ENCODE measurements at regions not wholly inside any gene's neighbourhood (a gene's known extent, or its start where the extent isn't known, plus 50 kb on each side); places are given as distances from the start of the nearest gene placed in this dataset.

GRCh38 chr10:65805511-65805910, 1120.3 kb upstream of the LRRTM3 start:
- TF ChIP-seq CTCF (conservative IDR thresholded peaks at IDR 0.05), result no peak
- H3K27ac ChIP-seq, result no peak overlapping the region

- no peak for TF ChIP-seq CTCF (conservative IDR thresholded peaks at IDR 0.05)
- no peak overlapping the region for H3K27ac ChIP-seq
These were observed 1119.8 kb upstream of the LRRTM3 start for GRCh38 chr10:65805993-65806392.

GRCh38 chr10:65808687-65809333, 1117.0 kb upstream of the LRRTM3 start:
- no peak overlapping the region for H3K27ac ChIP-seq
- TF ChIP-seq CTCF (conservative IDR thresholded peaks at IDR 0.05), result no peak

- H3K27ac ChIP-seq, result no peak overlapping the region
- TF ChIP-seq CTCF (conservative IDR thresholded peaks at IDR 0.05), result no peak
These were observed 1113.8 kb upstream of the LRRTM3 start for GRCh38 chr10:65811931-65812525.

- TF ChIP-seq CTCF (conservative IDR thresholded peaks at IDR 0.05), result no peak
- no peak overlapping the region for H3K27ac ChIP-seq
These were observed 1109.3 kb upstream of the LRRTM3 start for GRCh38 chr10:65816536-65816935.

GRCh38 chr10:65818990-65819389, 1106.8 kb upstream of the LRRTM3 start:
- TF ChIP-seq CTCF (conservative IDR thresholded peaks at IDR 0.05), result no peak
- no peak overlapping the region for H3K27ac ChIP-seq

- TF ChIP-seq CTCF (conservative IDR thresholded peaks at IDR 0.05), result no peak
- H3K27ac ChIP-seq, result no peak overlapping the region
These were observed 1098.5 kb upstream of the LRRTM3 start for GRCh38 chr10:65827359-65827758.
